Epithelial cell of proximal tubule (primary cell): ENCODE measurements at regions not wholly inside any gene's neighbourhood (a gene's known extent, or its start where the extent isn't known, plus 50 kb on each side); places are given as distances from the start of the nearest gene placed in this dataset.
A peak's percentile ranks its signal among the peaks of the same experiment; 100 is the strongest.

Source experiments
- DNase-seq: peaks from one replicate; pipeline ENCODE4 v3.0.0-alpha.2; 2011; ENCODE audit warnings: low read depth
- H3K4me3 ChIP-seq: 2 replicates; pipeline ENCODE4 v1.5.1; 2011; ENCODE audit warnings: low read depth, mild to moderate bottlenecking, low read length
- TF ChIP-seq, protein P1 (sequence below): conservative IDR thresholded peaks from 2 replicates; pipeline ENCODE4 v1.5.1; 2012; ENCODE audit warnings: low read depth, mild to moderate bottlenecking, low read length

DNA sequence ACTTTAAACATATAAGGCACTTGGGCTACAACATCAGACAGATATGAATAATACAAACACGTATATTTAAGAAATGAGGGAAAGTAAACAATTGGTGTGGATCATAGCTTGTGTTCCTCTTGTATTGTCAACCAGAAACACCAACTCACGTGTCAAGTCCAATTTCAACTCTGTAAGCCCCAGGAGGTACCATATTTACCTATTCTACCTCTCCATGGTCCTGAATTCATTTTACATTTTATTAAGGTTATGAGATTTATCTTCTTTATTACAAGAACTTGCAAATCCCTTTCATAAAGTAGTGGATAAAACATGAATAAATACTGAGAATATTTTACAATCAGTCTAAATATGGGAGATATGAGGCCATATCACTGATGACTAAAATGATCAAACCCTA is 501.6 kb downstream of the MAT2B start:
- H3K4me3 ChIP-seq: no peak overlapping the region
- TF ChIP-seq, protein P1, sequence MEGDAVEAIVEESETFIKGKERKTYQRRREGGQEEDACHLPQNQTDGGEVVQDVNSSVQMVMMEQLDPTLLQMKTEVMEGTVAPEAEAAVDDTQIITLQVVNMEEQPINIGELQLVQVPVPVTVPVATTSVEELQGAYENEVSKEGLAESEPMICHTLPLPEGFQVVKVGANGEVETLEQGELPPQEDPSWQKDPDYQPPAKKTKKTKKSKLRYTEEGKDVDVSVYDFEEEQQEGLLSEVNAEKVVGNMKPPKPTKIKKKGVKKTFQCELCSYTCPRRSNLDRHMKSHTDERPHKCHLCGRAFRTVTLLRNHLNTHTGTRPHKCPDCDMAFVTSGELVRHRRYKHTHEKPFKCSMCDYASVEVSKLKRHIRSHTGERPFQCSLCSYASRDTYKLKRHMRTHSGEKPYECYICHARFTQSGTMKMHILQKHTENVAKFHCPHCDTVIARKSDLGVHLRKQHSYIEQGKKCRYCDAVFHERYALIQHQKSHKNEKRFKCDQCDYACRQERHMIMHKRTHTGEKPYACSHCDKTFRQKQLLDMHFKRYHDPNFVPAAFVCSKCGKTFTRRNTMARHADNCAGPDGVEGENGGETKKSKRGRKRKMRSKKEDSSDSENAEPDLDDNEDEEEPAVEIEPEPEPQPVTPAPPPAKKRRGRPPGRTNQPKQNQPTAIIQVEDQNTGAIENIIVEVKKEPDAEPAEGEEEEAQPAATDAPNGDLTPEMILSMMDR: no peak
- DNase-seq: no peak

DNA sequence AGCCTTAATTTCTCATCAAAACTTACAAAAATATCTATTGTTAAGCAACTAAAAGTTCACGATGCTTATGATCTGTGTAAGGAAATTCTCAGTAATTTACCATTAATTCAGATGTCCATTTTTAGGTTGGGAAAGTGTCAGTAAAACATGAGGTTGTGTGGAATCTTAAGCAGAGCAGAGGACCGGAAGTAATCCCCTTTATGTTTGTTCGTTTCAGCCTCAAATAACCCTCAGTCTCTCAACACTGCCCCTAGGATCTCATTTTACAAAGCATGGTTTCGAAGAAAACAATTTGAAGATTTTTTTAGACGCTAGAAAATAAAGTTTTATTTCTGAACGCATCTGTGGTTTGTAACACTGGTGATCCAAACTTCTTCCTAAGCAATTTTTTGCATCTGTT is 504.2 kb downstream of the MAT2B start:
- TF ChIP-seq, protein P1: no peak
- no peak for DNase-seq
- no peak overlapping the region for H3K4me3 ChIP-seq

DNA sequence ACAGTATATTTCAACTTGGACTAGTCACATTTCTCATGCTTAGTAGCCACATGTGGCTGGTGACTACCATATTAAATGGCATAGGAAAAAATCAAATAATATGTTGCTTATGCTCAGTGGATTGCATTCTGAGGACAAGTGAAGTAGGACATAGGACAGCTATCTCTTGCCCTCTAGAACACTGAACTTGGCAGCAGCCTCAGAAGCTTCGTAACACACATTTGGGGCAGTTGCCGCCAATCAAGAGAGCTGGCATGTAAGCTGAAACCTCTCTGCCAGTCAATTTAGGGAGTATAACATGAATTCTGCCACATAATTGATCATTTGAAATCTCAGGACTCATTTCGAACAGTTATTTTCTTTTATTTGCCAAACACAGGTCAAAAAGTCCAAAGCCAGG is 505.5 kb downstream of the MAT2B start:
- DNase-seq: no peak
- TF ChIP-seq, protein P1: no peak
- H3K4me3 ChIP-seq: no peak overlapping the region

DNA sequence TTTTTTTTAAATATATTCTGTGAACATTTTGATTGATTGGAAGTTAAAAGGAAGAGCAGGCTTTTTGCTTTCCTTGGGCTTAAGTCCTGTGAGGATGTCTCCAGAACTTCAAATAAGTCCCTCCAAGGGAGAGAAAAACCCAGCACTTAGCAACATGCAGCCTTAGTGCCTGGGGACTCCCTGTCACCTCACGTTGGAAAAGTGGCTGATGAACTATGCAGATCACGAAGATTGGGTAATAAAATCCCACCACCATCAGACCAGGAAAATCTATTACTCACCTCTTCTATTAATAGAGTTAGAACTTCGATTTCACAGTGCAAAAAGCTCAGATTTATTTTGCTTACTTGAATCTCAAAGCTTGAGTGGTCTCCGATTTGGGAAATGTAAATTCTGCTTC is 507.0 kb downstream of the MAT2B start:
- TF ChIP-seq, protein P1: no peak
- DNase-seq: no peak
- H3K4me3 ChIP-seq: no peak overlapping the region

DNA sequence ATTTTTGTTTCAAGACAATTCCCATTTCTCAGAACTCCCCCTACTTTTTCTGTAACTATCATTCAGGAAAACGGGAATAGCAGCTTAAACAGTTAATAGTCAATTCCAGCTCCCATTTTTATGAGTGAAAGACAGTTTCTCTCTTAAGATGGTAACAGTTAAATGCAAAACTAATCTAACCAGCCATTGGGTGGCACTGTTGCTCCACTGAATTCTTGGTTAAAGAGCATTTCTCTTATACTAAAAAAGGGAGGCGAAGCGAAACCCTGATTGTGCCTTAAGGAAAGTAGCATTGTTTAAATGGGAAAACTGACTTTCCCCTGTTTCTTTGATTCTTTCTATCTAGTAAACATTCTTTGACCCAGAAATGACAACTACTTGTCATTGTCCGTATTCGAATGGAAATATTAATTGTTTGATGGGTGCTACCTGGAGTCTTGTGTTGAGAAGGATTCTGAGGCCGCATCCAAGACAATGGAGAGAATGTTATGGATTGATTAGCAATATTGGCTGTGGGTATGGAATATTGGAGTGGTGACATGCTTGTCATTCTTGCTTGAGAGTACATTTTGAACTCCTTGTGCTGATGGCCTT is 507.8 kb downstream of the MAT2B start:
- H3K4me3 ChIP-seq: no peak overlapping the region
- DNase-seq: peak; percentile 38
- TF ChIP-seq, protein P1: peak; percentile 72

DNA sequence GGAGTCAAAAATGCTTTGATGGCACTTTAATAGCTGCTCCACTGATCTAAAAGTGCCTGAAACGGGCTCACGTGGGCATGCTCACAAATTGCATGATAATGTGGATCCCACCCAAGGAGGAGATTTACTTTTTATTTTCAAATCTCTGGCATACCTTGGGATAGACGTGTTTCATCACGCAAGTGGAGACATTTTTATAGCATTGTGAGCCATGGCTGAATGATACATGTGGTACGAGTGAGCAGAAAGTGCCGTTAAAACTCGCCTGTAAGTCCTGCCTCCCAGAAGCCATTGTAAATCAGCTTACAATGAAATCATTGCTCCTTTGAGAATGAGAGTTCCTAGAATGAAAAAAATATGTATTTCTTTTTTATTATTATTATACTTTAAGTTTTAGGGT is 514.7 kb downstream of the MAT2B start:
- no peak overlapping the region for H3K4me3 ChIP-seq
- TF ChIP-seq, protein P1: no peak
- no peak for DNase-seq

DNA sequence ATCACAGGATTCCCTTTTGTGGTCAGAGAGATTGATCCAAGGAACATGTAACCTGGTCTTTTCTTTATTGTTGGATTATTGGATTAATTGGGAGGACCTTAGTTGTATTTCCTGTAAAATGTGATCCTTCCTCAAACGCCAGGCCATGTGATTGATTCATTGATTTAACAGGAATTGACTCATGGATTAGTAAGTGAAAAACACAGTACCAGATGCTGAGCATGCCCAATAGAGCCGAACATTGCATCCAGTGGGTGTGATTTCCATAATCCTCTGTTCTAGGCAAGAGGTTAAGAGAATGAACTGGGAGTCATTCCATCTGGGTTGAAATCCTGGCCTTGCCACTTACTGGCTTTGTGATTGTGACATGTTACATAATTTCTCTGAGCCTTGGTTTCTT is 522.3 kb downstream of the MAT2B start:
- DNase-seq: no peak
- TF ChIP-seq, protein P1: no peak

More for the DNA sequence above, 522.3 kb downstream of the MAT2B start:
- no peak overlapping the region for H3K4me3 ChIP-seq
